A204.1 (cell line): ENCODE measurements at regions not wholly inside any gene's neighbourhood (a gene's known extent, or its start where the extent isn't known, plus 50 kb on each side); places are given as distances from the start of the nearest gene placed in this dataset.

Source experiments
- FAIRE-seq: peaks from 2 replicates; lab custom pipeline; 2012; peaks lifted over from hg19 to GRCh38; lab: Jason Lieb, UNC

GRCh38 chr3:152959307-152959706 lies 124.4 kb downstream of the P2RY1 start:
- no peak for FAIRE-seq

DNA sequence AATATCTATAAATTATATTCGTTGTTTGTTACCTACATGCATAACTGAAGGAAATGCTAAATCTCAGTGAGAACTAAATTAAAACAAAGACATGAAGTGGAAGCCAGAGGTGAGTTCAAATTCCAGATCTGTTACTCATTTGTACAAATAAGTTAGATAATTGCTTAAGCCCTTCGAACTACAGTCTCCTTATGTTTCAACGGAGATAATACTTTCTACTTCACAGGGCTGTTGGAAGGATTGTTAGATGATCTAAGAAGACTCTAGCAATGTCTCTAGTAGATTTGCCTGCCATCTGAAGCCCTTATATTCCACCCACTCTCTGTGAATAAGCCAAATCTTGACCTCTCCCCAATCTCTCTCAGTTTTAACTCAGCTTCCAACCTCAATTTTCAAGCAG lies 125.8 kb downstream of the P2RY1 start:
- FAIRE-seq, result no peak

- no peak for FAIRE-seq
Observed at GRCh38 chr3:152961323-152961722, 126.4 kb downstream of the P2RY1 start.

DNA sequence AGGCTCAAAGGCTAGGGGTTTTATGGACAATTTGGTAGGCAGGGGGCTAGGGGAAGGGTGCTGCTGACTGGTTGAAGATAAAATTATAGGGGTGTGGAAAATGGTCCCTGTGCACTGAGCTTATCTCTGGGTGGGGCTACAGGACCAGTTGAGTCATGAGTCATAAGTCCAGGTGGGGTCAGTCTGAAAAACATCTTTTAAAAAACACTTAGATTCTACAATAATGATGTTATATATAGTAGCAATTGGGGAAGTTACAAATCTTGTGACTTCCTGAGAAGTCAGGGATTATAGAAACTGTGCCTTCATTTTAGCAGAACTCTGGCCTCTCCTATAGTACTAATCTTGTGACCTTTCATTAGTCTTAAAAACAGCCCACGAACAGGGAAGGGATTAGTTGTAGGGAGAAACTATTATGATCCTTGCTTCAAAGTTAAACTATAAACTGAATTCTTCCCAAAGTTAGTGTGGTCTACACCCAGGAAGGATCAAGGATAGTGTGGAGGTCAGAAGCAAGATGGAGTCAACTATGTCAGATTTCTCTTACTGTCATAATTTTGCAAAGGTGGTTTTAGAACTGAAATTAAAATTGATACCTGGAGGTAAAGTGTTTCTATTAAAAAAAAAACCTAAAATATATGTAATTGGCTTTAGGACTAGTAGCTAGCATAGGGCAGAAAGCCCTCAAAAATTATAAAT lies 130.1 kb downstream of the P2RY1 start:
- no peak for FAIRE-seq

- FAIRE-seq, result no peak
Observed at GRCh38 chr3:152968388-152969024, 133.6 kb downstream of the P2RY1 start.

GRCh38 chr3:152969557-152970300 lies 134.8 kb downstream of the P2RY1 start:
- FAIRE-seq, result no peak

- no peak for FAIRE-seq
Observed at GRCh38 chr3:152970851-152971250, 135.9 kb downstream of the P2RY1 start.

- no peak for FAIRE-seq
Observed at GRCh38 chr3:152971880-152972279, 136.9 kb downstream of the P2RY1 start.

DNA sequence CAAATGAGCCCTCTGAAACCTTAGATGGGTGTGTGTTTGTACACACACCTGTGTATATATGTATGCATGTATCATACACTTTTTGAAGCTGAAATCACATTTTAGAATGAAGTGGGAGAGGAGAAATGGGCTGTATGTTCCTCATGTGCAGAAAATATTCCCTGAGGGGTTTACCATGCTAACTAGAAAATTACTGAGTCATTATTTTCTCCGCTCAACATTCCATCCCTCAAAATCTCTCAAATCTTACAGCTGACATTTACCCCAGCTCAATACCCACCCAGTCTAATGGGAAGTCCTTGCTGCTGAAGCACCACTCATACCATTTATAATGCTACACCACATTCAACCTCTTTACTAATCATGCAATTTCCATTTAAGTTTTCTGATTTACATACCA lies 138.6 kb downstream of the P2RY1 start:
- no peak for FAIRE-seq

DNA sequence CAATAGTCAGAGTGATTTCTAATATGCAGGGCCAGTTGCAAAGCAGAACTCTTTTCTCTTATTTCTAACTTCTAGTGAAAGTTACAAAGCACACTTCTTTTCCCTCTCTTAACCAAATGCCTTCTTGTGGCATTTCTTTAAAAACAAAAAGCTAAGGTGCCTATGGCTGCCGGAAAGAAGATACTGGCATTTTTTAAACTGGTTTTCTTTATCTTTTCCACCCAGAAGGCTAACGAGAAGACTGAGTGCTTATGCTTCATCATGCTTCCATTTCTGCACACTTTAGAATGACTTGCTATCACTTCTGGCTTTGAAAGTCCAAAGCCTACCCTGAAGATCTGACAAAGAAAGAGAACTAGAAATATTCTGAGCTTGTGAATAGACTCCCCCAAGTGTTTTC lies 141.3 kb downstream of the P2RY1 start:
- FAIRE-seq, result no peak

DNA sequence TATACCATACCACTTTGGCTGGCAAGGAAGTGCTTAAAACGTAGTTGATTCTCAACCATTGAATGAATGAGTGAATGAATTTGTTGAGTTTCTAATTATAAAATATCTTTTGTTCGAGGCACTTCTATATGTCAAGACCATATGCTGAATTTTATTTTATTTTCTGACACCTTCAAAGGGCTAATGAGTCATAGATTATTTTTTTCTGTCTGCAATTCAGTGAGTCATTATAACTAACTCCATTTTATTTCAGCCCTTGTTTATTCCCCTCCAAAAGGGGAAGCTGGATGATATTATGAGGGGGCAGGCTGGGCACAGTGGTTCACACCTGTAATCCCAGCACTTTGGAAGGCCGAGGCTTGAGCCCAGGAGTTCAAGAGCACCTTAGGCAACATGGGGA lies 142.4 kb downstream of the P2RY1 start:
- FAIRE-seq, result no peak

- FAIRE-seq, result no peak
Observed at GRCh38 chr3:152978152-152978551, 143.2 kb downstream of the P2RY1 start.

- FAIRE-seq, result no peak
Observed at GRCh38 chr3:152997526-152997925, 162.6 kb downstream of the P2RY1 start.

DNA sequence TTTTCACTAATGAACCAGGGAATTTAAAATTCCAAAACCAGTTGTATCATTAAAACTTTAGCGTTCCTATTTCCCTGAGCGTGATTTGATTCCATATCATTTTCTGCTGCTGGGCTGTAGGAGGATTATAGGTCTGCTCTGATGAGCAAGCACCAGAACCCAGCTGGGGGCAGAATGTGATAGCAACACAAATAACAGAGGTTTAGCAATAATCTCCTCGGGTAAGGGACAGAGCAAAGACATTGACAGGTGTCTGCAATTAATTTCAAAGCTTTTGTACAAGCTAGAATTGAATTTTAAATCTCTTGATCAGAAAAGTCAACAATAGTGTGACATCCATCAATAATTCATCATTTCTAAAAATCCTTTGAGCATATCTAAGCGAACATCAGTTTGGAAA lies 163.4 kb upstream of the RAP2B start:
- no peak for FAIRE-seq

DNA sequence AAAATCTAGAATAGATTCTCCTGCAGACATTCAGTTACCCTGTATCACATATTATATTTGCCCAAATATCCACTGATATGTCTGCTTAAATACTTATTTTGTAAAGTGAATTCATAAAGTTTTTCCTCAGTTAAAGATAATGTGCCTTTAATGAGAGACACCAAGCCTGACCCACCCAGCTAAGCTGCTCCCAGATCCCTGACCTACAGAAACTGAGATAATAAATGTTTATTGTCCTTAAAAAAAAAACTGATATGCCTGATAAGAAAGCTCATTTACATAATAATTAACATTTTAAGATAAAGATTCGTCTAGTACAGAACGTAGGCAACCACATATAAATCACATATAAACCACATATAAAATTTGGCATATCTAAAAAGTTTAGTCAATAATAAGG lies 161.7 kb upstream of the RAP2B start:
- FAIRE-seq, result no peak

DNA sequence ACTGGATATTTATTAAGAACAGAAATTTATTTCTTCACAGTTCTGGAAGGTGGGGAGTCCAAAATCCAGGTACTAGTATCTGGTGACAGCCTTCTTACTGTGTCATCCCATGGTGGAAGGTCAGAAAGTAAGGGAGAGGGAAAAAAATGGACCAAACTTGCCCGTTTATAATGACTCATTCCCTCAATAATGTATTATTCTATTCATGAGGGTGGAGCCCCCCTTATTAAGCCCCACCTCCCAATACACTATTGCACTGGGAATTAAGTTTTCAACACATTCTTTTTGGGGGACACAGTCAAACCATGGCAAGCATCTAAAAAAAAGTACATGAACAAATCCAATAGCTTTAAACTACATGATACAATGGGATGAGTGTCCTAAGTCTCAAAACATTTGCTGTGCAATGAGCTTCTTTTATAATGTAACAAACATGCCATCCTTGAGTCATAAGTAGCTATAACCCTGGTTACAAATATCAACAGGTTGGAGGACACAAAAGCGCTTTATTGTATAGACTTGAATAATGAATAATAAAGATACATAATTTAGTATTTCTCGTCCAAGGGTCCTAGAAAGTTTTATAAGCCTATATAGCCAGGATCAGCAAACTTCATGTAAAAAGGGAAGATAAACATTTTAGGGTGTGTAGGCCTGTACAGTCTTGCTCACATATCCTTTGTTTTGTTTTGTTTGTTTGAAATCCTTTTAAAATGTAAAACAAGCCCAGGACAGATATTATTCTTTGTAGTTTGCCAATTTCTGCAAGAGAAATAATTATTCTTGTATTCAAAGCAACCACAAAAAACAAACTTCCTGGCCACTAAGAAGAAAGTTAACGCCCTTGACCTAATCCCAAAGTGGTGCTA lies 160.6 kb upstream of the RAP2B start:
- FAIRE-seq, result no peak

GRCh38 chr3:153003441-153003840 lies 158.6 kb upstream of the RAP2B start:
- no peak for FAIRE-seq

DNA sequence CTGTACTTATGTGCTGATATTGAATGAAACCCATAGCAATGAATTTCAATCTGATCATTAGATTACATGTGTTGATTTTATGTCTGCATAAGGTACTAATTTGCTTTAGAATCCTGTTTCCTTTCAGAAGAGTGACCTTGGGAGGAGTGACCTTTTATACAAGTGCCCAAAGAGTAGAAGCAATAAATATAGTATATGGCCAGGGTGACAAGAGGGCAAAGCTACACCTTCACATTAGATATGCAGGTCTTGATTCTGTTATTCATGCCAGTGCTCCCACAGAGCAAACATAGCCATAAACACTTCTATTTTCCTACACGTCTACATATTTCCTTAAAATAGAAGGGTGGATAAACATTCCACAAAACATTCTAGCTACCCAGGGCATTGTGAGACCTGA lies 158.2 kb upstream of the RAP2B start:
- FAIRE-seq, result no peak

DNA sequence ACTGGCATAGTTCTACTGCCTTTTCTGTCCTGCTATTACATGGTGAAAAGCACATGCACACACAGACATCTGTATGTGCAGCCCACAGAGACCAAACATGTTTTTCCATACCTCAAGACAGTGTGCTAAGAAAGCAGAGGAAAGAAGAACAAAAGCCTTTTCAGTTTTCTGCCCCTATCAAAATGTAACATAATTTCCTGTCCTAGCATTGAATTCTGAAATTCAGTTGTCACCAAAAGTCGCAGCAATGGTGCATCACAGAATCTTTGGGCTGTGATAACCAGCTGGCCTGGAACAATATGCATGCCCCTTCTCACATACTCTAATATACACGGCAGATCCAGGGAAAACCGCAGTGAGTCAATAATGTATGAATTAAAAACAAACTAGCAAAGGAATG lies 153.8 kb upstream of the RAP2B start:
- FAIRE-seq, result no peak

DNA sequence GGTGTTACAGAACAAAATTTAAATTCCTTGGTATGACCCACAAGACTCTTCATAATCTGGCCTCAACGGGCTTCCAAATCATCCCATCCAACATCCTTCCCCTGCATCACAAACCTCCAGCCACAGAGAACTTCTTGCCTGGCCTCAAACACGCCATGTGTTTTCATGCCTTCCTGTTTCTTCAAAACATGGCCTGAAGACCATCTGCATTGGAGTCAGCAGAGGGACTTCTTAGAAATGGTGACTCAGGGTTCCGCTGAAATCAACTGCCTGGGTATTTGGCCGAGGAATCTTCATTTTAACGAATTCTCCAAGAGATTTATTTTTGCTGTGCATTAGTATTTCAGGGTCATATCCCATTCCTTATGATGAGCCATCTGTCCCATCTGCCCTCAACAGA lies 138.1 kb upstream of the RAP2B start:
- no peak for FAIRE-seq

- FAIRE-seq, result peak; percentile 96
Observed at GRCh38 chr3:153026026-153026425, 136.0 kb upstream of the RAP2B start.

DNA sequence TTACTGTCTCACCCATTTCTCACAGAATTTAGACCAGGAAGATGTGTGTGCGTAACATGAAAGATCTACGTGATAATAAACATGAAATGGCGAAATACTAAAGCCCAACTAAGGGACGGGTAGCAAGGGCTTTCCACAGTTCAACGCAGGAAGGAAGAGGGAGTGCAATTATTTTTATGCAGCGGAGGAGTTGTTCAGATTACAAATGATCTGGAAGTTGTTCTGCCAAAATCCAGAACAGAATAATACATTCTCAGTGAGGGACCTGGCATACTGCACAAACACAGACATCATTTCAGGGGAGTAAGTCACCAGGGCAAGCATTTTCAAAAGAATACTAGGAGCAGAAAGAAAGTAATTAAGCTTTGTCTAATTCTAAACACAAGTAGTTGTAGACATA lies 133.6 kb upstream of the RAP2B start:
- no peak for FAIRE-seq

DNA sequence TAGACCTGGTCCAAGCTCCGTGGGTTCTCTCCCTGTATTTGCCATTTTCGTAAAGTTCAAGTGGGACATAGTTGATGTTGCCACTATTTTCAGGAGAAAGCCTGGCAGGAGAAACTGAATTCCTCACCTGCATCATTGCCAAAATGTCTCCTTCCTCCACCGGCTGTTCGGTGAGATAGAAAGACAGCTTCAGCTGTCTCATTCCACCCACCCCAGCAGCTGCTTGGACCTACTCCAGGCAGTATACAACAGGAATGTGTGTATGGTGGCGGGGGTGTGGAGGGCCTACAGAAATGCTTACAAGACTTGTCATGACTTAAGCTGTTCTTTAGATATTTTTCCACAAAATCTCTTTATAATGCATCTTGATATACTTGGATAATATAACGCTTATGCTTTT lies 132.7 kb upstream of the RAP2B start:
- no peak for FAIRE-seq
